Smooth muscle cell (in vitro differentiated cells): ENCODE measurements at regions not wholly inside any gene's neighbourhood (a gene's known extent, or its start where the extent isn't known, plus 50 kb on each side); places are given as distances from the start of the nearest gene placed in this dataset.
A peak's percentile ranks its signal among the peaks of the same experiment; 100 is the strongest.
"Not testable (repeated sequence)": the region's sequence is repeated elsewhere in the genome, so short reads cannot be mapped to it uniquely, and the experiment has no call there.

Experiments used
- DNase-seq: peaks from one replicate; lab custom pipeline; 2025; ENCODE audit not compliant: unreplicated experiment; lab: John Stamatoyannopoulos, UW
- H2AFZ ChIP-seq: fragments of 200-600 bp; sonication (generic); 2 replicates; pipeline ENCODE4 v1.6.0; 2016; ENCODE audit warnings: antibody characterized with exemption, low read depth, mild to moderate bottlenecking
- H3F3A ChIP-seq: fragments of 200-600 bp; sonication (generic); 2 replicates; pipeline ENCODE4 v1.6.0; 2017; ENCODE audit warnings: antibody characterized with exemption, low read depth
- H3K27ac ChIP-seq: fragments of 200-600 bp; sonication (generic); 2 replicates; pipeline ENCODE4 v1.5.1; 2016; ENCODE audit warnings: low read depth, mild to moderate bottlenecking
- H3K27me3 ChIP-seq: fragments of 200-600 bp; sonication (generic); 2 replicates; pipeline ENCODE4 v1.6.1; 2016; ENCODE audit warnings: low read depth, mild to moderate bottlenecking
- H3K36me3 ChIP-seq: fragments of 200-600 bp; sonication (generic); 2 replicates; pipeline ENCODE4 v1.5.1; 2016; ENCODE audit warnings: low read depth
- H3K4me1 ChIP-seq: fragments of 200-600 bp; sonication (generic); 2 replicates; pipeline ENCODE4 v1.5.1; 2016; ENCODE audit warnings: low read depth
- H3K4me2 ChIP-seq: fragments of 200-600 bp; sonication (generic); 2 replicates; pipeline ENCODE4 v1.6.0; 2016; ENCODE audit warnings: mild to moderate bottlenecking
- H3K4me3 ChIP-seq: fragments of 200-600 bp; sonication (generic); 2 replicates; pipeline ENCODE4 v1.5.1; 2016; ENCODE audit warnings: mild to moderate bottlenecking
- H3K79me2 ChIP-seq: fragments of 200-600 bp; sonication (generic); 2 replicates; pipeline ENCODE4 v1.6.0; 2016; ENCODE audit warnings: low read depth, mild to moderate bottlenecking
- H3K9ac ChIP-seq: fragments of 200-600 bp; sonication (generic); 2 replicates; pipeline ENCODE4 v1.6.0; 2016; ENCODE audit warnings: low read depth
- H3K9me3 ChIP-seq: fragments of 200-600 bp; sonication (generic); replicated peaks from 2 replicates; pipeline ENCODE4 v1.5.1; 2016; ENCODE audit warnings: low read depth
- H4K20me1 ChIP-seq: fragments of 200-600 bp; sonication (generic); 2 replicates; pipeline ENCODE4 v1.6.0; 2016; ENCODE audit warnings: low read depth
- WGBS: methylation state at CpG from one replicate; pipeline ENCODE4 v1.1.7; 2016; ENCODE audit warnings: low lambda C conversion rate; 5-methylcytosine and 5-hydroxymethylcytosine counted together
- TF ChIP-seq, protein P1 (sequence below): fragments of 200-600 bp; sonication (generic); IDR thresholded peaks from 2 replicates; pipeline ENCODE4 v1.5.1; 2017; ENCODE audit warnings: borderline replicate concordance, mild to moderate bottlenecking, antibody characterized with exemption; ENCODE audit not compliant: insufficient read depth, poor library complexity, severe bottlenecking

GRCh38 chr1:197841158-197841557 is 61.3 kb upstream of the C1orf53 start:
- TF ChIP-seq, protein P1, sequence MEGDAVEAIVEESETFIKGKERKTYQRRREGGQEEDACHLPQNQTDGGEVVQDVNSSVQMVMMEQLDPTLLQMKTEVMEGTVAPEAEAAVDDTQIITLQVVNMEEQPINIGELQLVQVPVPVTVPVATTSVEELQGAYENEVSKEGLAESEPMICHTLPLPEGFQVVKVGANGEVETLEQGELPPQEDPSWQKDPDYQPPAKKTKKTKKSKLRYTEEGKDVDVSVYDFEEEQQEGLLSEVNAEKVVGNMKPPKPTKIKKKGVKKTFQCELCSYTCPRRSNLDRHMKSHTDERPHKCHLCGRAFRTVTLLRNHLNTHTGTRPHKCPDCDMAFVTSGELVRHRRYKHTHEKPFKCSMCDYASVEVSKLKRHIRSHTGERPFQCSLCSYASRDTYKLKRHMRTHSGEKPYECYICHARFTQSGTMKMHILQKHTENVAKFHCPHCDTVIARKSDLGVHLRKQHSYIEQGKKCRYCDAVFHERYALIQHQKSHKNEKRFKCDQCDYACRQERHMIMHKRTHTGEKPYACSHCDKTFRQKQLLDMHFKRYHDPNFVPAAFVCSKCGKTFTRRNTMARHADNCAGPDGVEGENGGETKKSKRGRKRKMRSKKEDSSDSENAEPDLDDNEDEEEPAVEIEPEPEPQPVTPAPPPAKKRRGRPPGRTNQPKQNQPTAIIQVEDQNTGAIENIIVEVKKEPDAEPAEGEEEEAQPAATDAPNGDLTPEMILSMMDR, result no peak
- Histone ChIP-seq H3K9me3 (no peaks in the 10 kb centered on the region), H3K4me1 (peaks cover 5% of the 10 kb centered on the region), H3K36me3 (no peaks in the 10 kb centered on the region), H3K27me3 (no peaks in the 10 kb centered on the region), H4K20me1 (no peaks in the 10 kb centered on the region), H3K9ac (no peak overlapping the region), H3K27ac (no peak overlapping the region), H3K79me2 (no peaks in the 10 kb centered on the region), H2AFZ (peak overlapping the region; percentile 71), H3K4me3 (no peak overlapping the region), H3F3A (no peaks in the 10 kb centered on the region), H3K4me2 (no peak overlapping the region)
- 83% methylated on average over 6 of the region's 6 CpGs for WGBS
- DNase-seq, result no peak

- H3K4me2 ChIP-seq, H3K27ac ChIP-seq, H2AFZ ChIP-seq, H3K4me3 ChIP-seq, H3K9me3 ChIP-seq, H3K79me2 ChIP-seq, H3K27me3 ChIP-seq, H3K36me3 ChIP-seq, H3K4me1 ChIP-seq, H3K9ac ChIP-seq, DNase-seq, H4K20me1 ChIP-seq, H3F3A ChIP-seq: not testable (repeated sequence)
- WGBS, result 98% methylated on average over 3 of the region's 3 CpGs
These were observed 62.6 kb upstream of the C1orf53 start for GRCh38 chr1:197839786-197840185.

- WGBS, result 69% methylated on average over 3 of the region's 3 CpGs
- Histone ChIP-seq H3K27ac (peak overlapping the region; percentile 52), H3K36me3 (no peaks in the 10 kb centered on the region), H2AFZ (peak overlapping the region; percentile 76), H3F3A (no peaks in the 10 kb centered on the region), H3K9me3 (no peaks in the 10 kb centered on the region), H3K27me3 (no peaks in the 10 kb centered on the region), H3K4me3 (no peak overlapping the region), H3K79me2 (no peaks in the 10 kb centered on the region), H4K20me1 (no peaks in the 10 kb centered on the region), H3K4me1 (no peaks in the 10 kb centered on the region), H3K9ac (no peak overlapping the region), H3K4me2 (peak overlapping the region; percentile 68)
- DNase-seq, result no peak
- TF ChIP-seq, protein P1, result no peak
These were observed 63.6 kb upstream of the DENND1B start for GRCh38 chr1:197838836-197839235.

DNA sequence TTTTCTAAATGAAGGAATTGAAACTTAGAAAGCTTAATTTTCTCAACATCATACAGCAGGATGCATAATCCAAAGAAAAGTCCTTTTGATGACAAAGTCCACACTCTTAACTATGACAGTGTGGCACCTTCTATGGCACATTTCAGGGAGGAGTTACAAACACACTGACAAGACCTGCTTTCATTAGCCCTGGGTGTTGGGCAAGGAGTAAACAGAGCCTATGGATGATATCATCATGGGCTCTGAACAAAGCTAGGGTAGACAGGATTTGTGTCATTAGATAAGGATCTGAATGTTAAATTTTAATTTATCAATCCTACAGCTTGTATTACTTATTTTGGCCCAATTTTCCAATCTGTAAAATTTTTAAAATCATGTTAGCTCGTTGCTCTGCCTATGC is 62.6 kb upstream of the DENND1B start:
- TF ChIP-seq, protein P1, result no peak
- no peak overlapping the region for H3K4me2 ChIP-seq
- no peaks in the 10 kb centered on the region for H3K4me1 ChIP-seq
- H3K9me3 ChIP-seq, result no peaks in the 10 kb centered on the region
- H3K27ac ChIP-seq, result no peak overlapping the region
- no peak for DNase-seq
- no peak overlapping the region for H2AFZ ChIP-seq
- H3K36me3 ChIP-seq, result no peaks in the 10 kb centered on the region
- H3K4me3 ChIP-seq, result no peak overlapping the region
- H3K9ac ChIP-seq, result no peak overlapping the region
- no peaks in the 10 kb centered on the region for H3F3A ChIP-seq
- no peaks in the 10 kb centered on the region for H3K79me2 ChIP-seq
- 90% methylated on average over 1 of the region's 1 CpG for WGBS
- no peaks in the 10 kb centered on the region for H4K20me1 ChIP-seq
- no peaks in the 10 kb centered on the region for H3K27me3 ChIP-seq

DNA sequence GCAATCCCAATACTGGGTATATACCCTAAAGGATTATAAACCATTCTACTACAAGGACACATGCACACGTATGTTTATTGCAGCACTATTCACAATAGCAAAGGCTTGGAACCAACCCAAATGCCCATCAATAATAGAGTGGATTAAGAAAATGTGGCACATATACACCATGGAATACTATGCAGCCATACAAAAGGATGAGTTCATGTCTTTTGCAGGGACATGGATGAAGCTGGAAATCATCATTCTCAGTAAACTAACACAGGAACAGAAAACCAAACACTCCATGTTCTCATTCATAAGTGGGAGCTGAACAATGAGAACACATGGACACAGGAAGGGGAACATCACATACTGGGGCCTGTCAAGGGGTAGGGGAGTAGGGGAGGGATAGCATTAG is 61.1 kb upstream of the DENND1B start:
- H3K27ac ChIP-seq, H3K79me2 ChIP-seq, H3K9ac ChIP-seq, H3K4me2 ChIP-seq, H4K20me1 ChIP-seq, H3F3A ChIP-seq, H3K4me3 ChIP-seq, H3K9me3 ChIP-seq, DNase-seq, H2AFZ ChIP-seq, H3K36me3 ChIP-seq, H3K27me3 ChIP-seq, H3K4me1 ChIP-seq: not testable (repeated sequence)
- 89% methylated on average over 1 of the region's 1 CpG for WGBS

- 64% methylated on average over 1 of the region's 1 CpG for WGBS
- not testable (repeated sequence) for H3K9me3 ChIP-seq, H3K36me3 ChIP-seq, DNase-seq, H4K20me1 ChIP-seq, H3K9ac ChIP-seq, H3K4me1 ChIP-seq, H3K4me3 ChIP-seq, H3K27me3 ChIP-seq, H3F3A ChIP-seq, H3K4me2 ChIP-seq, H2AFZ ChIP-seq, H3K79me2 ChIP-seq, H3K27ac ChIP-seq
These were observed 53.7 kb upstream of the DENND1B start for GRCh38 chr1:197829011-197829410.
